Mesothelial cell of epicardium (in vitro differentiated cells): ENCODE measurements at regions not wholly inside any gene's neighbourhood (a gene's known extent, or its start where the extent isn't known, plus 50 kb on each side); places are given as distances from the start of the nearest gene placed in this dataset.

Experiments used
- DNase-seq, 2 experiments: peaks; one replicate each; pipeline ENCODE4 v3.0.0; 2021; ENCODE audit warnings: low spot score in 2 of 2; ENCODE audit not compliant: unreplicated experiment in 2 of 2
- H3K27ac Mint-ChIP-seq: 2 replicates; pipeline ENCODE4 v1.8.0; 2021; ENCODE audit warnings: mixed read lengths
- H3K27me3 Mint-ChIP-seq: 2 replicates; pipeline ENCODE4 v1.8.0; 2021; ENCODE audit warnings: low read depth, mixed read lengths
- H3K36me3 Mint-ChIP-seq: 2 replicates; pipeline ENCODE4 v1.8.0; 2021; ENCODE audit warnings: mixed read lengths
- H3K4me1 Mint-ChIP-seq: 2 replicates; pipeline ENCODE4 v1.8.0; 2021; ENCODE audit warnings: mixed read lengths
- H3K4me3 Mint-ChIP-seq: 2 replicates; pipeline ENCODE4 v1.8.0; 2021; ENCODE audit warnings: mild to moderate bottlenecking, moderate library complexity, mixed read lengths
- H3K9me3 Mint-ChIP-seq: 2 replicates; pipeline ENCODE4 v1.8.0; 2021; ENCODE audit warnings: mixed read lengths
- CTCF ChIP-seq: fragments of 200-600 bp; sonication (generic); IDR thresholded peaks from one replicate; pipeline ENCODE4 v1.5.0; 2021; ENCODE audit warnings: antibody characterized with exemption; ENCODE audit not compliant: unreplicated experiment

- Mint-ChIP-seq H3K4me3 (no peak overlapping the region), H3K9me3 (peaks cover 4% of the 10 kb centered on the region), H3K27ac (no peak overlapping the region), H3K36me3 (no peaks in the 10 kb centered on the region), H3K27me3 (no peaks in the 10 kb centered on the region), H3K4me1 (peaks cover 14% of the 10 kb centered on the region)
- TF ChIP-seq CTCF = no peak
- no peak for DNase-seq
These were observed 317.2 kb upstream of the KCNJ16 start for GRCh38 chr17:69757688-69758430.

- no peak for TF ChIP-seq CTCF
These were observed 314.5 kb upstream of the KCNJ16 start for GRCh38 chr17:69760562-69760961.

GRCh38 chr17:69761011-69761410 is 314.0 kb upstream of the KCNJ16 start:
- H3K27ac Mint-ChIP-seq = no peak overlapping the region

More at GRCh38 chr17:69760562-69760961, 314.5 kb upstream of the KCNJ16 start:
- Mint-ChIP-seq H3K27ac (no peak overlapping the region), H3K9me3 (peaks cover 4% of the 10 kb centered on the region), H3K27me3 (no peaks in the 10 kb centered on the region), H3K36me3 (no peaks in the 10 kb centered on the region), H3K4me3 (no peak overlapping the region), H3K4me1 (peaks cover 24% of the 10 kb centered on the region)
- no peak for DNase-seq

GRCh38 chr17:69761767-69762321 is 313.2 kb upstream of the KCNJ16 start:
- H3K4me3 Mint-ChIP-seq = no peak overlapping the region
- H3K36me3 Mint-ChIP-seq = no peaks in the 10 kb centered on the region
- no peaks in the 10 kb centered on the region for H3K27me3 Mint-ChIP-seq
- H3K9me3 Mint-ChIP-seq = peaks cover 4% of the 10 kb centered on the region
- peaks cover 24% of the 10 kb centered on the region for H3K4me1 Mint-ChIP-seq
- no peak for TF ChIP-seq CTCF
- peak overlapping the region; percentile 7 for H3K27ac Mint-ChIP-seq
- DNase-seq = no peak

More at GRCh38 chr17:69761011-69761410, 314.0 kb upstream of the KCNJ16 start:
- H3K36me3 Mint-ChIP-seq = no peaks in the 10 kb centered on the region
- DNase-seq = no peak
- no peak overlapping the region for H3K4me3 Mint-ChIP-seq
- no peak for TF ChIP-seq CTCF
- no peaks in the 10 kb centered on the region for H3K27me3 Mint-ChIP-seq
- peaks cover 24% of the 10 kb centered on the region for H3K4me1 Mint-ChIP-seq
- H3K9me3 Mint-ChIP-seq = peaks cover 4% of the 10 kb centered on the region

GRCh38 chr17:69762359-69762758 is 312.7 kb upstream of the KCNJ16 start:
- H3K27me3 Mint-ChIP-seq = no peaks in the 10 kb centered on the region
- no peaks in the 10 kb centered on the region for H3K36me3 Mint-ChIP-seq
- H3K9me3 Mint-ChIP-seq = peaks cover 4% of the 10 kb centered on the region
- peaks cover 24% of the 10 kb centered on the region for H3K4me1 Mint-ChIP-seq
- no peak for DNase-seq
- no peak overlapping the region for H3K4me3 Mint-ChIP-seq
- TF ChIP-seq CTCF = no peak
- peak overlapping the region; percentile 53 for H3K27ac Mint-ChIP-seq
